WTC11 (cell line): ENCODE measurements at regions not wholly inside any gene's neighbourhood (a gene's known extent, or its start where the extent isn't known, plus 50 kb on each side); places are given as distances from the start of the nearest gene placed in this dataset.

ENCODE experiments used
- ATAC-seq: fragments of 200-7000 bp; cut with Tn5 transposase; 2 replicates; pipeline ENCODE4 v1.10.0; 2021; ENCODE audit warnings: mild to moderate bottlenecking, moderate library complexity
- CTCF ChIA-PET: fragments of 300-600 bp; sonication (Branson Sonifier 250); formaldehyde crosslinking; loops from one replicate; lab custom pipeline; 2021; ENCODE audit warnings: antibody characterized with exemption; lab: Charles Lee
- POLR2A ChIA-PET: fragments of 350-600 bp; sonication (Branson Sonifier 250); formaldehyde crosslinking; loops from one replicate; lab custom pipeline; 2021; ENCODE audit warnings: antibody characterized with exemption; lab: Charles Lee
- DNase-seq: peaks from one replicate; pipeline ENCODE4 v3.0.0; 2021; ENCODE audit warnings: low spot score
- H3K27ac Mint-ChIP-seq: 2 replicates; pipeline ENCODE4 v1.8.0; 2021; ENCODE audit warnings: mixed read lengths
- H3K27me3 Mint-ChIP-seq: 2 replicates; pipeline ENCODE4 v1.8.0; 2021; ENCODE audit warnings: low read depth, mild to moderate bottlenecking, moderate library complexity, mixed read lengths
- H3K36me3 Mint-ChIP-seq: 2 replicates; pipeline ENCODE4 v1.8.0; 2021; ENCODE audit warnings: mixed read lengths
- H3K4me1 Mint-ChIP-seq: 2 replicates; pipeline ENCODE4 v1.8.0; 2022; ENCODE audit warnings: mixed read lengths
- H3K4me3 Mint-ChIP-seq: 2 replicates; pipeline ENCODE4 v1.8.0; 2021; ENCODE audit warnings: mild to moderate bottlenecking, moderate library complexity, mixed read lengths
- H3K9me3 Mint-ChIP-seq: 2 replicates; pipeline ENCODE4 v1.8.0; 2021; ENCODE audit warnings: mixed read lengths
- ATF6 ChIP-seq: sonication (generic); formaldehyde crosslinking; IDR thresholded peaks from 2 replicates; pipeline ENCODE4 v1.8.1; 2023; ENCODE audit warnings: mild to moderate bottlenecking, missing genetic modification reagents
- CBFB ChIP-seq: sonication (generic); formaldehyde crosslinking; IDR thresholded peaks from 2 replicates; pipeline ENCODE4 v1.8.1; 2022; ENCODE audit warnings: mild to moderate bottlenecking, low read depth, missing genetic modification reagents
- FOXP4 ChIP-seq: sonication (generic); formaldehyde crosslinking; IDR thresholded peaks from 2 replicates; pipeline ENCODE4 v1.8.0; 2022; ENCODE audit warnings: mild to moderate bottlenecking, missing genetic modification reagents
- GRHL2 ChIP-seq: fragments of 250-450 bp; sonication (Bioruptor Pico); IDR thresholded peaks from 2 replicates; pipeline ENCODE4 v1.8.0; 2022; ENCODE audit warnings: mild to moderate bottlenecking, moderate library complexity; ENCODE audit not compliant: insufficient replicate concordance, severe bottlenecking
- GTF2I ChIP-seq: fragments of 250-450 bp; sonication (Bioruptor Pico); conservative IDR thresholded peaks from 2 replicates; pipeline ENCODE4 v1.4.0; 2021; ENCODE audit warnings: mild to moderate bottlenecking
- JAZF1 ChIP-seq: fragments of 250-450 bp; sonication (Bioruptor Pico); IDR thresholded peaks from 2 replicates; pipeline ENCODE4 v1.9.0; 2021; ENCODE audit warnings: moderate library complexity, mild to moderate bottlenecking, inconsistent platforms
- PRRX2 ChIP-seq: fragments of 250-450 bp; sonication (Bioruptor Pico); IDR thresholded peaks from 2 replicates; pipeline ENCODE4 v1.8.0; 2021; ENCODE audit warnings: mild to moderate bottlenecking
- RORB ChIP-seq: fragments of 250-450 bp; sonication (Bioruptor Pico); IDR thresholded peaks from 2 replicates; pipeline ENCODE4 v1.9.0; 2021; ENCODE audit warnings: mild to moderate bottlenecking
- STAT6 ChIP-seq: sonication (generic); formaldehyde crosslinking; conservative IDR thresholded peaks from 2 replicates; pipeline ENCODE4 v1.8.1; 2023; ENCODE audit warnings: mild to moderate bottlenecking, low read depth, missing genetic modification reagents, moderate library complexity
- TEAD4 ChIP-seq: sonication (generic); formaldehyde crosslinking; IDR thresholded peaks from 2 replicates; pipeline ENCODE4 v1.8.0; 2022; ENCODE audit warnings: mild to moderate bottlenecking, missing genetic modification reagents
- ZMAT4 ChIP-seq: fragments of 250-450 bp; sonication (Bioruptor Pico); IDR thresholded peaks from 2 replicates; pipeline ENCODE4 v1.9.0; 2021; ENCODE audit warnings: mild to moderate bottlenecking
- ZNF425 ChIP-seq: fragments of 250-450 bp; sonication (Bioruptor Pico); conservative IDR thresholded peaks from 2 replicates; pipeline ENCODE4 v1.9.0; 2021; ENCODE audit warnings: mild to moderate bottlenecking
- ZNF512 ChIP-seq: sonication (generic); formaldehyde crosslinking; IDR thresholded peaks from 2 replicates; pipeline ENCODE4 v1.8.1; 2022; ENCODE audit warnings: missing genetic modification reagents, borderline replicate concordance

GRCh38 chr5:89228355-89228754 lies 345.4 kb upstream of the MEF2C start (continued):
- no peak for TF ChIP-seq STAT6 (CRISPR knock-in tag)
- no peak for TF ChIP-seq PRRX2 (CRISPR knock-in tag)
- TF ChIP-seq JAZF1, result no peak
- no peak for TF ChIP-seq FOXP4 (CRISPR knock-in tag)
- TF ChIP-seq ZMAT4 (CRISPR knock-in tag), result no peak
- no peak for TF ChIP-seq GTF2I (CRISPR knock-in tag)
- TF ChIP-seq, all 79 proteins: peak for 0

- no peak for ATAC-seq
- Mint-ChIP-seq H3K36me3 (no peaks in the 10 kb centered on the region), H3K27ac (no peak overlapping the region), H3K4me3 (no peak overlapping the region), H3K4me1 (peaks cover 15% of the 10 kb centered on the region), H3K27me3 (no peaks in the 10 kb centered on the region), H3K9me3 (peaks cover 5% of the 10 kb centered on the region; the same call in 1 of the 2 replicates)
- ChIA-PET POLR2A (no interaction called here), CTCF (no interaction called here)
- DNase-seq, result no peak
- TF ChIP-seq TEAD4 (CRISPR knock-in tag) (no peak), GRHL2 (CRISPR knock-in tag) (no peak), RORB (CRISPR knock-in tag) (no peak), ZNF425 (CRISPR knock-in tag) (no peak), CBFB (no peak), ZNF512 (CRISPR knock-in tag) (no peak), ATF6 (CRISPR knock-in tag) (no peak), ZMAT4 (CRISPR knock-in tag) (no peak)
Observed at GRCh38 chr5:89218364-89218763, 335.4 kb upstream of the MEF2C start.
